K562 (cell line): ENCODE measurements at regions not wholly inside any gene's neighbourhood (a gene's known extent, or its start where the extent isn't known, plus 50 kb on each side); places are given as distances from the start of the nearest gene placed in this dataset.

Experiments used
- ATAC-seq: fragments of 200-7000 bp; cut with Tn5 transposase; 3 replicates; pipeline ENCODE4 v1.9.1; 2020; ENCODE audit warnings: moderate library complexity
- BruUV-seq: library from RNA; stranded (reverse); fragments of 400-500 nt; replicated peaks from 2 replicates; lab custom pipeline; 2021; lab: Mats Ljungman, UMichigan
- CTCF ChIA-PET: fragments of 300-600 bp; formaldehyde crosslinking; extraction: SDS; loops from one replicate; lab custom pipeline; 2021; ENCODE audit warnings: low intra/inter-chr PET ratio; lab: Yijun Ruan, JAX
- POLR2A ChIA-PET: fragments of 300-600, 350-650 bp; sonication (Branson Sonifier 250); formaldehyde crosslinking; extraction: SDS; loops from one replicate; lab custom pipeline; 2021; ENCODE audit warnings: antibody characterized with exemption, inconsistent platforms; lab: Yijun Ruan, JAX
- DNase-seq, 4 experiments: peaks; one replicate each; pipeline versions ENCODE4 v3.0.0 to v3.0.0-alpha.2; 2011 to 2018; ENCODE audit warnings: low spot score in 3 of 4, mixed read lengths in 3 of 4; ENCODE audit errors: extremely low read depth in 1 of 4
- FAIRE-seq: peaks from 2 replicates; lab custom pipeline; 2011; peaks lifted over from hg19 to GRCh38; lab: Jason Lieb, UNC
- H2AFZ ChIP-seq: 2 replicates; pipeline ENCODE4 v1.6.0; 2011; ENCODE audit warnings: low read depth, low read length, control low read depth, inconsistent platforms
- H3K27ac ChIP-seq: fragments of 200-600 bp; 3 replicates; pipeline ENCODE4 v1.8.0; 2011; ENCODE audit warnings: low read depth, mild to moderate bottlenecking, control low read depth, inconsistent platforms, low read length, moderate library complexity, mixed read lengths; ENCODE audit errors: extremely low read depth
- H3K27me3 ChIP-seq, 2 experiments: fragments of 300-600 bp in 1 of 2; 2 replicates in 1 of 2; 3 replicates in 1 of 2; pipeline versions ENCODE4 v1.6.0 to v1.8.0; 2011; ENCODE audit warnings: inconsistent platforms in 2 of 2, low read length in 2 of 2, mild to moderate bottlenecking in 1 of 2, mixed read lengths in 1 of 2, moderate library complexity in 1 of 2; ENCODE audit not compliant: control insufficient read depth in 2 of 2, insufficient read depth in 2 of 2
- H3K36me3 ChIP-seq: fragments of 300-600 bp; 3 replicates; pipeline ENCODE4 v1.8.0; 2011; ENCODE audit warnings: mild to moderate bottlenecking, low read length, inconsistent platforms; ENCODE audit not compliant: control insufficient read depth, insufficient read depth
- H3K4me1 ChIP-seq, 2 experiments: fragments of 200-600 bp in 1 of 2; replicated peaks in 1 of 2; 2 replicates in 1 of 2; 3 replicates in 1 of 2; pipeline versions ENCODE4 v1.5.1 to v1.8.0; 2011; ENCODE audit warnings: inconsistent platforms in 2 of 2, low read length in 2 of 2, mild to moderate bottlenecking in 1 of 2, mixed read lengths in 1 of 2, moderate library complexity in 1 of 2; ENCODE audit not compliant: control insufficient read depth in 2 of 2, insufficient read depth in 2 of 2
- H3K4me2 ChIP-seq: 2 replicates; pipeline ENCODE4 v1.6.1; 2011; ENCODE audit warnings: low read length, control low read depth, inconsistent platforms, mixed read lengths; ENCODE audit not compliant: insufficient read depth
- H3K4me3 ChIP-seq: fragments of 200-600 bp; sonication (generic), shearing (Covaris generic); 2 replicates; pipeline ENCODE4 v1.5.1; 2016; ENCODE audit warnings: control low read depth, inconsistent platforms
- H3K79me2 ChIP-seq: fragments of 200-600 bp; 3 replicates; pipeline ENCODE4 v1.8.0; 2011; ENCODE audit warnings: low read length, inconsistent platforms; ENCODE audit not compliant: control insufficient read depth, insufficient read depth
- H3K9ac ChIP-seq, 2 experiments: 2 replicates each; pipeline versions ENCODE4 v1.6.0 to v1.6.1; 2011; ENCODE audit warnings: low read depth in 2 of 2, low read length in 2 of 2, control low read depth in 1 of 2, inconsistent platforms in 1 of 2, mild to moderate bottlenecking in 1 of 2, mixed read lengths in 1 of 2; ENCODE audit not compliant: insufficient read depth in 1 of 2
- H3K9me1 ChIP-seq: one replicate; pipeline ENCODE4 v1.6.0; 2011; ENCODE audit warnings: inconsistent platforms, mild to moderate bottlenecking, low read length, moderate library complexity; ENCODE audit not compliant: control insufficient read depth, insufficient read depth
- H3K9me3 ChIP-seq: replicated peaks from 2 replicates; pipeline ENCODE4 v1.5.1; 2011; ENCODE audit warnings: low read depth, low read length, inconsistent platforms; ENCODE audit not compliant: control insufficient read depth, insufficient read depth
- H4K20me1 ChIP-seq: replicated peaks from 2 replicates; pipeline ENCODE4 v1.6.1; 2011; ENCODE audit warnings: low read length, inconsistent platforms, mixed read lengths; ENCODE audit not compliant: control insufficient read depth, insufficient read depth
- BACH1 ChIP-seq: fragments of 200-800 bp; sonication (Bioruptor generic); IDR thresholded peaks from 2 replicates; pipeline ENCODE4 v1.6.1; 2016; ENCODE audit warnings: missing genetic modification characterization, missing compliant biosample characterization
- BRD4 ChIP-seq: fragments of 200-600 bp; sonication (generic); IDR thresholded peaks from 2 replicates; pipeline ENCODE4 v1.6.1; 2017; ENCODE audit warnings: inconsistent platforms
- BRD9 ChIP-seq: fragments of 450-650 bp; IDR thresholded peaks from 2 replicates; pipeline ENCODE4 v1.6.1; 2018; ENCODE audit warnings: low read depth; ENCODE audit not compliant: partially characterized antibody
- CGGBP1 ChIP-seq: fragments of 250-450 bp; sonication (Bioruptor Pico); IDR thresholded peaks from 2 replicates; pipeline ENCODE4 v1.9.0; 2021; ENCODE audit warnings: mild to moderate bottlenecking
- ELK1 ChIP-seq: sonication (generic); formaldehyde crosslinking; IDR thresholded peaks from 2 replicates; pipeline ENCODE4 v1.8.1; 2022; ENCODE audit warnings: missing genetic modification reagents
- EP300 ChIP-seq: IDR thresholded peaks from 2 replicates; pipeline ENCODE4 v1.6.1; 2012; ENCODE audit warnings: low read length, improper control_type of control experiment
- FOXO4 ChIP-seq: fragments of 450-650 bp; formaldehyde crosslinking; IDR thresholded peaks from 2 replicates; pipeline ENCODE4 v1.4.0; 2020; ENCODE audit warnings: mild to moderate bottlenecking, moderate library complexity
- HNRNPUL1 ChIP-seq: fragments of 200-400 bp; formaldehyde crosslinking; IDR thresholded peaks from 2 replicates; pipeline ENCODE4 v1.6.1; 2017; ENCODE audit warnings: low read length
- PCBP2 ChIP-seq: fragments of 200-400 bp; formaldehyde crosslinking; IDR thresholded peaks from 2 replicates; pipeline ENCODE4 v1.6.1; 2018; ENCODE audit warnings: low read length, low read depth, mild to moderate bottlenecking, moderate library complexity; ENCODE audit not compliant: poor library complexity, severe bottlenecking
- PML ChIP-seq: IDR thresholded peaks from 2 replicates; pipeline ENCODE4 v1.6.1; 2012; ENCODE audit warnings: low read length, inconsistent platforms
- PRPF4 ChIP-seq: fragments of 200-400 bp; formaldehyde crosslinking; IDR thresholded peaks from one replicate; pipeline ENCODE4 v1.6.1; 2017; ENCODE audit warnings: low read length, low read depth, mild to moderate bottlenecking; ENCODE audit not compliant: insufficient read depth, poor library complexity, severe bottlenecking
- WGBS: fragments of 100-300 bp; shearing (Covaris generic); methylation state at CpG from one replicate; pipeline ENCODE4 v1.1.6; 2016; ENCODE audit warnings: low coverage, mixed read lengths; ENCODE audit not compliant: insufficient coverage; ENCODE audit errors: missing lambda C conversion rate; 5-methylcytosine and 5-hydroxymethylcytosine counted together
- in situ Hi-C: fragments of 300-500 bp; cut with MboI; formaldehyde crosslinking; loops from 4 replicates; pipeline ENCODE4 v1.15.0; 2018; ENCODE audit warnings: inconsistent platforms, mixed read lengths
- intact Hi-C: fragments of 100-400 bp; cut with micrococcal nuclease; formaldehyde crosslinking; loops from 2 replicates; pipeline ENCODE4 v1.14.2; 2022

GRCh38 chr1:82181846-82182245 lies 381.1 kb downstream of the ADGRL2 start:
- Histone ChIP-seq H3K4me2 (no peak overlapping the region), H3K36me3 (no peaks in the 10 kb centered on the region), H3K9ac (no peak overlapping the region), H3K4me3 (no peak overlapping the region), H3K79me2 (no peaks in the 10 kb centered on the region), H3K4me1 (no peaks in the 10 kb centered on the region), H4K20me1 (no peaks in the 10 kb centered on the region), H3K27ac (no peak overlapping the region), H3K27me3 (no peaks in the 10 kb centered on the region), H3K9me3 (no peaks in the 10 kb centered on the region), H2AFZ (no peak overlapping the region), H3K9me1 (no peaks in the 10 kb centered on the region)
- intact Hi-C loops, result no loop called here
- in situ Hi-C loops, result no loop called here
- no peak for FAIRE-seq
- no peak for ATAC-seq
- 11% methylated on average over 1 of the region's 1 CpG for WGBS
- ChIA-PET POLR2A (no interaction called here), CTCF (no interaction called here)
- no peak for DNase-seq
- BruUV-seq, result no TSS peak
- TF ChIP-seq EP300, result no peak
- no peak for TF ChIP-seq FOXO4
- TF ChIP-seq PRPF4, result no peak

GRCh38 chr1:82179131-82179530 lies 378.4 kb downstream of the ADGRL2 start:
- Histone ChIP-seq H3K9me1 (no peaks in the 10 kb centered on the region), H3K9me3 (no peaks in the 10 kb centered on the region), H3K79me2 (no peaks in the 10 kb centered on the region), H2AFZ (no peak overlapping the region), H3K4me3 (no peak overlapping the region), H3K36me3 (no peaks in the 10 kb centered on the region), H3K4me1 (no peaks in the 10 kb centered on the region), H4K20me1 (no peaks in the 10 kb centered on the region), H3K4me2 (no peak overlapping the region), H3K27me3 (no peaks in the 10 kb centered on the region), H3K9ac (no peak overlapping the region)
- ChIA-PET POLR2A (no interaction called here), CTCF (no interaction called here)
- DNase-seq, result no peak
- intact Hi-C loops, result no loop called here
- ATAC-seq, result no peak
- in situ Hi-C loops, result no loop called here
- TF ChIP-seq HNRNPUL1 (no peak), BACH1 (tag) (no peak), CGGBP1 (CRISPR knock-in tag) (no peak), PML (no peak), BRD9 (no peak), PCBP2 (no peak), ELK1 (no peak), BRD4 (no peak)
- TF ChIP-seq, all 486 proteins: peak for 0
- no TSS peak for BruUV-seq
- no peak overlapping the region for H3K27ac ChIP-seq
- FAIRE-seq, result no peak
